ENCODE measurements at regions not wholly inside any gene's neighbourhood (a gene's known extent, or its start where the extent isn't known, plus 50 kb on each side); places are given as distances from the start of the nearest gene placed in this dataset.
"Not testable (repeated sequence)": the region's sequence is repeated elsewhere in the genome, so short reads cannot be mapped to it uniquely, and the experiment has no call there.

DNA sequence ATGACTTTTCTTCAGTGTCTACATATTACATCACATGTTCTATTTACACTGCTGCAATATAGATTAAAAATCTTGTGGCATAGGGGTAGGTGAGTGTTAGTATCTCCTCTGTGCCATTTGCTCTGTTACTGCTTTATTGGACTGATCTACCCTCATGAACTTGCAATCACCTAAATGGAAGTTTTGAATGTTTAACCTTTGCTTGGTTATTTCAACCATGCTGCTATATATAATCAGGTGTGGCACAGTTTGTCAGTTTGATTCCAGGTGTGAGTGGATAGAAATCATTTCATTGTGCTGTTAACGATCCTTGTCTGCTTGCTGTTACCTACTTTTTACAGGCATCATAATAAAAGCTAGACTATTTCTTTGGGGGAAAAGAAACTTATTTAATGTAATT is 157.1 kb upstream of the APOOL start:
- H3K9me3 ChIP-seq (ENCODE audit: control insufficient read depth in 2 of 2, insufficient read depth in 1 of 2, low read depth in 1 of 2, low read length in 1 of 2); H3K4me1 ChIP-seq (ENCODE audit: control insufficient read depth in 2 of 2, insufficient read depth in 2 of 2, low read length in 1 of 2); H3K4me3 ChIP-seq (ENCODE audit: low read depth in 1 of 2, low read length in 2 of 2); H3K27ac ChIP-seq (ENCODE audit: low read depth in 2 of 2, low read length in 1 of 2); H3K36me3 ChIP-seq (ENCODE audit: control insufficient read depth in 2 of 2, insufficient read depth in 2 of 2, low read length in 1 of 2); H3K27me3 ChIP-seq (ENCODE audit: control insufficient read depth in 1 of 2, insufficient read depth in 2 of 2, low read length in 2 of 2): not testable (repeated sequence)
- 75 to 79% methylated on average over 1 of the region's 1 CpG for WGBS, 2 donors

DNA sequence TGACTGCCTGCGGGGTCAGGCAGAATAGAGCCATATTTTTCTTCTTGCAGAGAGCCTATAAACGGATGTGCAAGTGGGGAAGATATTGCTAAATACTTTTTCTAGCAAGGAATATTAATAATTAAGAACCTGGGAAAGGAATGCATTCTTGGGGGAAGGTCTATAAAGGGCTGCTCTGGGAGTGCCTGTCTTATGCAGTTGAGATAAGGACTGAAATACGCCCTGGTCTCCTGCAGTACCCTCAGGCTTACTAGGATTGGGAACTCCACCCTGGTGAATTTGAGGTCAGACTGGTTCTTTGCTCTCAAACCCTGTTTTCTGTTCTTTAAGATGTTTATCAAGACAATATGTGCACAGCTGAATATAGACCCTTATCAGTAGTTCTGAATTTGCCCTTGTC is 152.5 kb upstream of the APOOL start:
- not testable (repeated sequence) for H3K4me3 ChIP-seq (ENCODE audit: low read depth in 1 of 2, low read length in 2 of 2); H3K4me1 ChIP-seq (ENCODE audit: control insufficient read depth in 2 of 2, insufficient read depth in 2 of 2, low read length in 1 of 2); H3K36me3 ChIP-seq (ENCODE audit: control insufficient read depth in 2 of 2, insufficient read depth in 2 of 2, low read length in 1 of 2); H3K9me3 ChIP-seq (ENCODE audit: control insufficient read depth in 2 of 2, insufficient read depth in 1 of 2, low read depth in 1 of 2, low read length in 1 of 2); H3K27ac ChIP-seq (ENCODE audit: low read depth in 2 of 2, low read length in 1 of 2); H3K27me3 ChIP-seq (ENCODE audit: control insufficient read depth in 1 of 2, insufficient read depth in 2 of 2, low read length in 2 of 2)
- whole genome bisulfite sequencing, 2 donors = 69 to 78% methylated on average over 3 of the region's 3 CpGs

DNA sequence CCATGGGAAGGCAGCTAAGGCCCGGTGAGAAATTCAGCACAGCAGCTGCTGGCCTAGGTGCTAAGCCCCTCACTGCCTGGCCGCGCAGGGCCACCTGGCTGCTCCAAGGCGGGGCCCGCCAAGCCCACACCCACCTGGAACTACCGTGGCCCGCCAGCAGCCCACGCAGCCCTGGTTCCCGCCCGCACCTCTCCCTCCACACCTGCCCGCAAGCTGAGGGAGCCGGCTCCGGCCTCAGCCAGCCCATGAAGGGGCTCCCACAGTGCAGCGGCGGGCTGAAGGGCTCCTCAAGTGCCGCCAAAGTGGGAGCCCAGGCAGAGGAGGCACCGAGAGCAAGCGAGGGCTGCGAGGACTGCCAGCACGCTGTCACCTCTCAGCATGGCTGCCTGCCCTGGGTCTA is 146.9 kb upstream of the APOOL start:
- not testable (repeated sequence) for H3K4me1 ChIP-seq (ENCODE audit: control insufficient read depth in 2 of 2, insufficient read depth in 2 of 2, low read length in 1 of 2); H3K9me3 ChIP-seq (ENCODE audit: control insufficient read depth in 2 of 2, insufficient read depth in 1 of 2, low read depth in 1 of 2, low read length in 1 of 2); H3K4me3 ChIP-seq (ENCODE audit: low read depth in 1 of 2, low read length in 2 of 2); H3K36me3 ChIP-seq (ENCODE audit: control insufficient read depth in 2 of 2, insufficient read depth in 2 of 2, low read length in 1 of 2); H3K27me3 ChIP-seq (ENCODE audit: control insufficient read depth in 1 of 2, insufficient read depth in 2 of 2, low read length in 2 of 2); H3K27ac ChIP-seq (ENCODE audit: low read depth in 2 of 2, low read length in 1 of 2)
- 89 to 97% methylated on average over 13 to 20 of the region's 20 CpGs for WGBS, 2 donors

DNA sequence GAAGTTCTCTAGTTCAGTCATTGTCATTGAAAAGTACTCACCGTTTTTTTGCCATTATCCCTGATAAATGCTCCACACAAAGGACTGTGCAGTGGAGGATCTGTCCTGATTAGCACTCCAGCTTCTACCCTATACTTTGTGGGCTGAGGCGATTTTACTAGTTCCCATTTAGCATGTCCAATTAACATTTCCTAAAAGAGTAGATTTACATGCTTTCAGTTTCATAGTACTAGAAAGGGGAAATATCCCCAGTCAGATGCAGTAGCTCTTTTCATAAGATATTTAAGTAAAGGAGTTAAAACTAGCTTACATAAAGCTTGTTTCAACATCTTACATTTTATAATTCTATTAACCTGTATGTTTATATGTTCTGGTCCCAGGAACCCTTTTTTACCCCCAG is 144.9 kb upstream of the APOOL start:
- H3K4me3 ChIP-seq (ENCODE audit: low read depth in 1 of 2, low read length in 2 of 2); H3K27ac ChIP-seq (ENCODE audit: low read depth in 2 of 2, low read length in 1 of 2); H3K9me3 ChIP-seq (ENCODE audit: control insufficient read depth in 2 of 2, insufficient read depth in 1 of 2, low read depth in 1 of 2, low read length in 1 of 2); H3K36me3 ChIP-seq (ENCODE audit: control insufficient read depth in 2 of 2, insufficient read depth in 2 of 2, low read length in 1 of 2); H3K27me3 ChIP-seq (ENCODE audit: control insufficient read depth in 1 of 2, insufficient read depth in 2 of 2, low read length in 2 of 2); H3K4me1 ChIP-seq (ENCODE audit: control insufficient read depth in 2 of 2, insufficient read depth in 2 of 2, low read length in 1 of 2): not testable (repeated sequence)
- 60 to 61% methylated on average over 1 of the region's 2 CpGs for WGBS, 2 donors

DNA sequence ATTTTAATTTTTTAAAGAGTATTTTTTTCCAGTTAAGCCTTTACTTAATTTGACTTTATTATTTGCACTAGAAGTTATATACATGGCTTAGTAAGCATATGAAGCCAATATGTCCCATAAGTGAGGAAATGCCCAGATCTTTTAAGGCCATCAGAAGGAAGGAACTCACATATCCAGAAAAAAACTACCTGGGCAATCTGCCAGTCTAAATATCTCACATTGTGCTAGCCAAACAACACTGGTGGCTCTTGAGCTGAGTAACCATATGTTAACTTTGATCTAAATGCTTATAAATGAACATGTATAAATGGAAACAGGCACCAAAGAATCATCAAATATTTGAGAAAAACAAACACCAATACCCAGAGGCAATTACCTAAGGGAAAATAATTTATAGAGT is 138.6 kb upstream of the APOOL start:
- Histone ChIP-seq H3K4me1 (ENCODE audit: control insufficient read depth in 2 of 2, insufficient read depth in 2 of 2, low read length in 1 of 2) (no peaks in the 10 kb centered on the region), H3K9me3 (ENCODE audit: control insufficient read depth in 2 of 2, insufficient read depth in 1 of 2, low read depth in 1 of 2, low read length in 1 of 2) (no peaks in the 10 kb centered on the region), H3K4me3 (ENCODE audit: low read depth in 1 of 2, low read length in 2 of 2) (no peak overlapping the region)

DNA sequence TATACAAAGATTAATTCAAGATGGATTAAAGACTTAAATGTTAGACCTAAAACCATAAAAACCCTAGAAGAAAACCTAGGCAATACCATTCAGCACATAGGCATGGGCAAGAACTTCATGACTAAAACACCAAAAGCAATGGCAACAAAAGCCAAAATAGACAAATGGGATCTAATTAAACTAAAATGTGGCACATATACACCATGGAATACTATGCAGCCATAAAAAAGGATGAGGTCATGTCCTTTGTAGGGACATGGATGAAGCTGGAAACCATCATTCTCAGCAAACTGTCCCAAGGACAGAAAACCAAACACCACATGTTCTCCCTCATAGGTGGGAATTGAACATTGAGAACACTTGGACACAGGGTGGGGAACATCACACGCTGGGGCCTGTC is 133.4 kb upstream of the APOOL start:
- H3K4me1 ChIP-seq (ENCODE audit: control insufficient read depth in 2 of 2, insufficient read depth in 2 of 2, low read length in 1 of 2); H3K27ac ChIP-seq (ENCODE audit: low read depth in 2 of 2, low read length in 1 of 2); H3K36me3 ChIP-seq (ENCODE audit: control insufficient read depth in 2 of 2, insufficient read depth in 2 of 2, low read length in 1 of 2); H3K27me3 ChIP-seq (ENCODE audit: control insufficient read depth in 1 of 2, insufficient read depth in 2 of 2, low read length in 2 of 2); H3K4me3 ChIP-seq (ENCODE audit: low read depth in 1 of 2, low read length in 2 of 2); H3K9me3 ChIP-seq (ENCODE audit: control insufficient read depth in 2 of 2, insufficient read depth in 1 of 2, low read depth in 1 of 2, low read length in 1 of 2): not testable (repeated sequence)
- WGBS, 2 donors = 74 to 75% methylated on average over 1 of the region's 1 CpG

More for the DNA sequence above, 138.6 kb upstream of the APOOL start:
- no peak overlapping the region for H3K27ac ChIP-seq (ENCODE audit: low read depth in 2 of 2, low read length in 1 of 2)
- no peaks in the 10 kb centered on the region for H3K36me3 ChIP-seq (ENCODE audit: control insufficient read depth in 2 of 2, insufficient read depth in 2 of 2, low read length in 1 of 2)
- H3K27me3 ChIP-seq (ENCODE audit: control insufficient read depth in 1 of 2, insufficient read depth in 2 of 2, low read length in 2 of 2) = no peaks in the 10 kb centered on the region

DNA sequence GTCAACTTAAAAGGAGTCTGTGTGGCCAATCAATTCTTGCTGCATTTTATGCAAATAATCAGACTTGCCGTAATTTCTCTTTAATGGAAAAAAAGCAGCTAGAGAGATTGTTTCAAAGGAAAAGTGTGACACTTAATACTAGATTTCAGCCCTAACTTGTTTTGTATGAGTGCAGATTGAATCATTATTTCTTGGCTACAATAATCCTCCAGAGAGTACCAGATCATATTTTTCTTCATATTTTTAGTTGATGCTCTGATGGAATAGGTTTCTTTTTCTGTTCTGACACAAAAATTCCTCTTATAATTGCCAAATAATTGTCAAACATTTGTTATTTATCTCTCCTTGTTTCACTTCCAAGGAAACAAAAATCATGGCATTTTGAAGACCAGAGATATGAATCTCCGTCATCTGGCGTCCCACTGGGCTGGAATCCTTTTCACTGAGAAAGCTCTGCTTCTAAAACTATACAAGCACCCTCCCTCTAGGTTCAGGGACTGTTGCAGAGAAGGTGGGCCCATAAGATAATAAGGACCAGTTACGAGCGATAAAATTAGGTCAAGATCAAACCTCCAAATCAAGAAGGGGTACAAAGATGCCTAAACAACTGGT is 131.4 kb upstream of the APOOL start:
- not testable (repeated sequence) for H3K4me1 ChIP-seq (ENCODE audit: control insufficient read depth in 2 of 2, insufficient read depth in 2 of 2, low read length in 1 of 2); H3K27me3 ChIP-seq (ENCODE audit: control insufficient read depth in 1 of 2, insufficient read depth in 2 of 2, low read length in 2 of 2); H3K27ac ChIP-seq (ENCODE audit: low read depth in 2 of 2, low read length in 1 of 2); H3K9me3 ChIP-seq (ENCODE audit: control insufficient read depth in 2 of 2, insufficient read depth in 1 of 2, low read depth in 1 of 2, low read length in 1 of 2); H3K36me3 ChIP-seq (ENCODE audit: control insufficient read depth in 2 of 2, insufficient read depth in 2 of 2, low read length in 1 of 2); H3K4me3 ChIP-seq (ENCODE audit: low read depth in 1 of 2, low read length in 2 of 2)
- WGBS, 2 donors = 64 to 68% methylated on average over 5 of the region's 5 CpGs

DNA sequence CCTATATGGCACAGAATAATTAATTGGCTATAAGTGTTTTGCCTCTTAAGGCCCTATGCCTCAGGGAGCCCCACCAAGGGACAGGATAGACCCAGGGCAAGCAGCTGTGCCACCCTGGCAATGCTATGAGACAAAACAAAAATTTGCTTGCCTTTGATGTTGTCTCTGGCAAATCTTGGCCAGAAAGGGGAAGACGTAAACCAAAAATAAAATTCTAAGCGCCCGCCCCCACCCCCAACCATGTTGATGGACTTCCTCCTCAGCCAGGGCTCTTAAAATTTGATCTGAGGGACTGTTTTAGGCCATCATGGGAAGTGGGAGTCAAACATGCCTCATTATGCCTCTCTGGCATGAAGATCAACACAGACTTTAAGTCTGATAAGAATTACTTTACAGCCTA is 130.5 kb upstream of the APOOL start:
- Histone ChIP-seq H3K27me3 (ENCODE audit: control insufficient read depth in 1 of 2, insufficient read depth in 2 of 2, low read length in 2 of 2) (no peaks in the 10 kb centered on the region), H3K36me3 (ENCODE audit: control insufficient read depth in 2 of 2, insufficient read depth in 2 of 2, low read length in 1 of 2) (no peaks in the 10 kb centered on the region), H3K9me3 (ENCODE audit: control insufficient read depth in 2 of 2, insufficient read depth in 1 of 2, low read depth in 1 of 2, low read length in 1 of 2) (no peaks in the 10 kb centered on the region), H3K27ac (ENCODE audit: low read depth in 2 of 2, low read length in 1 of 2) (no peak overlapping the region), H3K4me1 (ENCODE audit: control insufficient read depth in 2 of 2, insufficient read depth in 2 of 2, low read length in 1 of 2) (no peaks in the 10 kb centered on the region), H3K4me3 (ENCODE audit: low read depth in 1 of 2, low read length in 2 of 2) (no peak overlapping the region)
- WGBS, 2 donors = 70 to 76% methylated on average over 3 of the region's 3 CpGs

DNA sequence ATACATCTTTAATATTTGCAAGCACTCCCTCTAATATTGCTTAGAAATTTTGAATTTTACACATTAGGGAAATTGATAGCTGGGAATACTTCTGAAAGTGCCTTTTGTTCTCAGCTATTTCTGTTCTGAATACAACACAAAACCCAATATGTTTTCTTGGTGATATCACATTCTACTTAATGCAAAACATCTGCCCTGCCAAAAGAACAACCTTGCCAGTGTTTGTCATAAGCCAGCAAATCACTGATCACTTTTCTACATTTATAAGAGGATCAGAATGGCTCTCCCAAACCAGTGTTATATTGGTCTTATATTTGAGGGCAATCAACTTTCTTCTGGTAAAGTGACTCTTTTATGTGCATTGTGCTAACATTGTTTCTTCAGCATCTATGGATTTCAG is 126.8 kb upstream of the APOOL start:
- H3K27me3 ChIP-seq (ENCODE audit: control insufficient read depth in 1 of 2, insufficient read depth in 2 of 2, low read length in 2 of 2) = no peaks in the 10 kb centered on the region
- H3K27ac ChIP-seq (ENCODE audit: low read depth in 2 of 2, low read length in 1 of 2) = no peak overlapping the region

DNA sequence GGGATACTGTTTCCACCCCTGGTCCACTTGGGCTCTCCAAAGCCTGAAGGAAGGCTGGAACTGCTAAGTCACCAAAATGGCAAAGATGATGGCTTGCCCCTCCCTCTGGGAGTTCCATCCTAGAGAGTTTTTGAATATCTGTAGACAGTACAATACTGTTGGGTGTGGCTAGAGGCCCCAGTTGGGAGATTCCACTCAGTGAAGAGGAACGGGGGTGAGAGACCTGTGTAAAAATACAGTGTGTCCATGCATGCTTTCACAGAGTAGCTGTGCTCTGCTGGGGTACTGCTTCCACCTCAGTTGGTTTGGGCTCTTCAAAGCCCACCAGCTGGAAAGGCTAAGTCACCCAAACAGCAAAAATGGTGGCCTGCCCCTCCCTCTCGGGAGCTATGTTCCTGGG is 109.8 kb upstream of the APOOL start:
- Histone ChIP-seq H3K27ac (ENCODE audit: low read depth in 2 of 2, low read length in 1 of 2) (no peak overlapping the region), H3K27me3 (ENCODE audit: control insufficient read depth in 1 of 2, insufficient read depth in 2 of 2, low read length in 2 of 2) (no peaks in the 10 kb centered on the region), H3K9me3 (ENCODE audit: control insufficient read depth in 2 of 2, insufficient read depth in 1 of 2, low read depth in 1 of 2, low read length in 1 of 2) (peaks cover 0 to 9% of the 10 kb centered on the region in 2 donors), H3K4me3 (ENCODE audit: low read depth in 1 of 2, low read length in 2 of 2) (no peak overlapping the region), H3K36me3 (ENCODE audit: control insufficient read depth in 2 of 2, insufficient read depth in 2 of 2, low read length in 1 of 2) (no peaks in the 10 kb centered on the region), H3K4me1 (ENCODE audit: control insufficient read depth in 2 of 2, insufficient read depth in 2 of 2, low read length in 1 of 2) (no peaks in the 10 kb centered on the region)
- whole genome bisulfite sequencing, 2 donors = 85 to 91% methylated on average over 2 of the region's 2 CpGs

More for the DNA sequence above, 126.8 kb upstream of the APOOL start:
- Histone ChIP-seq H3K9me3 (ENCODE audit: control insufficient read depth in 2 of 2, insufficient read depth in 1 of 2, low read depth in 1 of 2, low read length in 1 of 2) (no peaks in the 10 kb centered on the region), H3K4me3 (ENCODE audit: low read depth in 1 of 2, low read length in 2 of 2) (no peak overlapping the region), H3K36me3 (ENCODE audit: control insufficient read depth in 2 of 2, insufficient read depth in 2 of 2, low read length in 1 of 2) (no peaks in the 10 kb centered on the region), H3K4me1 (ENCODE audit: control insufficient read depth in 2 of 2, insufficient read depth in 2 of 2, low read length in 1 of 2) (no peaks in the 10 kb centered on the region)

Measured in esophagus (tissue), 2 donors.